B cell (primary cell): ENCODE measurements at regions not wholly inside any gene's neighbourhood (a gene's known extent, or its start where the extent isn't known, plus 50 kb on each side); places are given as distances from the start of the nearest gene placed in this dataset.

ENCODE experiments used
- ATAC-seq: fragments of 200-7000 bp; cut with Tn5 transposase; one replicate; pipeline ENCODE4 v1.10.0; 2021; ENCODE audit warnings: low read depth, mild to moderate bottlenecking, moderate number of reproducible peaks, moderate library complexity
- CTCF ChIA-PET: fragments of 350-600 bp; sonication (Branson Sonifier 250); formaldehyde crosslinking; loops from one replicate; lab custom pipeline; 2021; ENCODE audit warnings: antibody characterized with exemption, inconsistent platforms; lab: Charles Lee
- POLR2A ChIA-PET: fragments of 350-600 bp; sonication (Branson Sonifier 250); formaldehyde crosslinking; loops from one replicate; lab custom pipeline; 2021; ENCODE audit warnings: antibody characterized with exemption; lab: Charles Lee
- DNase-seq: peaks from one replicate; pipeline ENCODE4 v3.0.0; 2013
- H2AFZ ChIP-seq: 2 replicates; pipeline ENCODE4 v1.6.1; 2012; ENCODE audit warnings: mild to moderate bottlenecking, low read depth, low read length; ENCODE audit not compliant: insufficient read depth, poor library complexity, severe bottlenecking
- H3K27ac ChIP-seq, 2 donors: 1 replicate in 1 of 2; 2 replicates in 1 of 2; pipeline ENCODE4 v1.5.1; 2012 to 2013; ENCODE audit warnings: low read length in 2 of 2, mild to moderate bottlenecking in 2 of 2, moderate library complexity in 1 of 2
- H3K27me3 ChIP-seq, 4 experiments: fragments of 200-600 bp in 1 of 4; sonication (generic) in 1 of 4; replicated peaks in 1 of 4; 1 replicate in 2 of 4; 2 replicates in 2 of 4; pipeline versions ENCODE4 v1.6.1 to v1.7.0; 2013 to 2016; ENCODE audit warnings: low read length in 3 of 4, mild to moderate bottlenecking in 2 of 4, mixed read lengths in 1 of 4, moderate library complexity in 1 of 4; ENCODE audit not compliant: insufficient read depth in 4 of 4, control insufficient read depth in 3 of 4; ENCODE audit errors: control extremely low read depth in 1 of 4
- H3K36me3 ChIP-seq, 2 experiments: replicated peaks in 1 of 2; 1 replicate in 1 of 2; 2 replicates in 1 of 2; pipeline versions ENCODE4 v1.6.1 to v1.7.1; 2013; ENCODE audit warnings: low read length in 1 of 2; ENCODE audit not compliant: insufficient read depth in 2 of 2, control insufficient read depth in 1 of 2; ENCODE audit errors: control extremely low read depth in 1 of 2, extremely low read depth in 1 of 2
- H3K4me1 ChIP-seq, 2 donors: fragments of 200-600 bp in 1 of 2; sonication (generic) in 1 of 2; 1 replicate in 1 of 2; 2 replicates in 1 of 2; pipeline versions ENCODE4 v1.5.1 to v1.6.1; 2013 to 2017; ENCODE audit warnings: low read length in 2 of 2; ENCODE audit not compliant: control insufficient read depth in 2 of 2, insufficient read depth in 2 of 2
- H3K4me2 ChIP-seq: replicated peaks from 2 replicates; pipeline ENCODE3; 2012; ENCODE audit warnings: mild to moderate bottlenecking, low read depth, low read length; ENCODE audit not compliant: poor library complexity, severe bottlenecking
- H3K4me3 ChIP-seq, 5 experiments: fragments of 200-600 bp in 1 of 5; sonication (generic) in 1 of 5; 1 replicate in 3 of 5; 2 replicates in 2 of 5; pipeline versions ENCODE4 v1.5.1 to v1.7.0; 2011 to 2016; ENCODE audit warnings: low read length in 4 of 5, mild to moderate bottlenecking in 4 of 5, low read depth in 2 of 5, control low read depth in 1 of 5, moderate library complexity in 1 of 5; ENCODE audit not compliant: insufficient read depth in 1 of 5; ENCODE audit errors: control extremely low read depth in 1 of 5, extremely low read depth in 1 of 5
- H3K79me2 ChIP-seq: fragments of 200-600 bp; sonication (generic); one replicate; pipeline ENCODE4 v1.6.0; 2016; ENCODE audit warnings: low read length; ENCODE audit not compliant: control insufficient read depth, insufficient read depth
- H3K9ac ChIP-seq: fragments of 200-600 bp; sonication (generic); 2 replicates; pipeline ENCODE4 v1.6.1; 2017; ENCODE audit warnings: mild to moderate bottlenecking, low read length, moderate library complexity
- H3K9me3 ChIP-seq, 3 donors: one replicate each; pipeline versions ENCODE4 v1.6.1 to v1.7.1; 2013; ENCODE audit warnings: low read length in 2 of 3; ENCODE audit not compliant: control insufficient read depth in 2 of 3, insufficient read depth in 1 of 3; ENCODE audit errors: control extremely low read depth in 1 of 3
- H4K20me1 ChIP-seq: 2 replicates; pipeline ENCODE4 v1.6.0; 2012; ENCODE audit warnings: mild to moderate bottlenecking, low read length; ENCODE audit not compliant: insufficient read depth, control insufficient read depth, poor library complexity, severe bottlenecking
- H3K27ac Mint-ChIP-seq: one replicate; pipeline ENCODE4 v1.8.0; 2021; ENCODE audit warnings: mixed read lengths
- H3K27me3 Mint-ChIP-seq: one replicate; pipeline ENCODE4 v1.8.0; 2021; ENCODE audit warnings: mixed read lengths
- H3K4me1 Mint-ChIP-seq: one replicate; pipeline ENCODE4 v1.8.0; 2021; ENCODE audit warnings: mixed read lengths
- H3K4me3 Mint-ChIP-seq: one replicate; pipeline ENCODE4 v1.8.0; 2021; ENCODE audit warnings: mixed read lengths
- H3K9me3 Mint-ChIP-seq: one replicate; pipeline ENCODE4 v1.8.0; 2022; ENCODE audit warnings: mixed read lengths; ENCODE audit not compliant: insufficient read depth
- EZH2 ChIP-seq: IDR thresholded peaks from 2 replicates; pipeline ENCODE4 v1.6.1; 2012; ENCODE audit warnings: borderline replicate concordance, low read depth, mild to moderate bottlenecking, moderate library complexity, low read length; ENCODE audit not compliant: insufficient read depth, poor library complexity, severe bottlenecking
- WGBS: methylation state at CpG from one replicate; pipeline ENCODE4 v1.1.5; 2013; ENCODE audit warnings: missing lambda C conversion rate; ENCODE audit not compliant: insufficient coverage; 5-methylcytosine and 5-hydroxymethylcytosine counted together
- intact Hi-C: fragments of 100-400 bp; cut with micrococcal nuclease; formaldehyde crosslinking; loops from one replicate; pipeline ENCODE4 v1.10.0; 2022
- TF ChIP-seq, protein P1 (sequence below): fragments of 200-600 bp; IDR thresholded peaks from one replicate; pipeline ENCODE4 v1.8.0; 2022; ENCODE audit warnings: antibody characterized with exemption, mild to moderate bottlenecking

DNA sequence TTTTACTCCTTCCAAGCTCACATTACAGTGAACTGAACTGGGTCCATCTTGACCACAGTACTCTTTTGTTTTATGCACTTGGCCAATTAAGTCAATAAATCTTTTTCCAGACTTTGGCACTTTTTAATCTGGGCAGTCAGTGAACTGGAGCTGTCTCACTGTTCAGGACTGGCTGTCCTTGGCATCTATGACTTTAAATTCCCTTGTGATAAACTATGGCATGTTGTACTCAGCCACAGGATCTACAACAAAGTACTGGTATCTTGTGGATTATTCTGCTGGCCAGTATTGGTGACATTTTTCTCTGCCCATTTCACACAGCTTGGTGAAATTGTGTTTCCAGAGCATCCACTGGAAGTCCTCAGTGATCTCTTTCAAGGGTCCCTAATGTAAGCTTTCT, 1144.8 kb upstream of the SEMA6A start:
- no peak for ATAC-seq
- TF ChIP-seq, protein P1, sequence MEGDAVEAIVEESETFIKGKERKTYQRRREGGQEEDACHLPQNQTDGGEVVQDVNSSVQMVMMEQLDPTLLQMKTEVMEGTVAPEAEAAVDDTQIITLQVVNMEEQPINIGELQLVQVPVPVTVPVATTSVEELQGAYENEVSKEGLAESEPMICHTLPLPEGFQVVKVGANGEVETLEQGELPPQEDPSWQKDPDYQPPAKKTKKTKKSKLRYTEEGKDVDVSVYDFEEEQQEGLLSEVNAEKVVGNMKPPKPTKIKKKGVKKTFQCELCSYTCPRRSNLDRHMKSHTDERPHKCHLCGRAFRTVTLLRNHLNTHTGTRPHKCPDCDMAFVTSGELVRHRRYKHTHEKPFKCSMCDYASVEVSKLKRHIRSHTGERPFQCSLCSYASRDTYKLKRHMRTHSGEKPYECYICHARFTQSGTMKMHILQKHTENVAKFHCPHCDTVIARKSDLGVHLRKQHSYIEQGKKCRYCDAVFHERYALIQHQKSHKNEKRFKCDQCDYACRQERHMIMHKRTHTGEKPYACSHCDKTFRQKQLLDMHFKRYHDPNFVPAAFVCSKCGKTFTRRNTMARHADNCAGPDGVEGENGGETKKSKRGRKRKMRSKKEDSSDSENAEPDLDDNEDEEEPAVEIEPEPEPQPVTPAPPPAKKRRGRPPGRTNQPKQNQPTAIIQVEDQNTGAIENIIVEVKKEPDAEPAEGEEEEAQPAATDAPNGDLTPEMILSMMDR, result no peak
- TF ChIP-seq EZH2, result no peak
- Histone ChIP-seq H4K20me1 (no peaks in the 10 kb centered on the region), H3K79me2 (no peaks in the 10 kb centered on the region), H3K36me3 (no peaks in the 10 kb centered on the region), H2AFZ (no peak overlapping the region), H3K27me3 (no peaks in the 10 kb centered on the region), H3K4me2 (no peak overlapping the region), H3K4me3 (no peak overlapping the region), H3K9me3 (peaks cover 0 to 5% (median 3%) of the 10 kb centered on the region in 3 donors), H3K27ac (no peak overlapping the region), H3K4me1 (no peaks in the 10 kb centered on the region), H3K9ac (no peak overlapping the region)
- Mint-ChIP-seq H3K9me3 (peaks cover 19% of the 10 kb centered on the region), H3K4me3 (no peak overlapping the region), H3K27ac (no peak overlapping the region), H3K4me1 (no peaks in the 10 kb centered on the region), H3K27me3 (no peaks in the 10 kb centered on the region)
- no peak for DNase-seq
- intact Hi-C loops, result no loop called here
- CTCF ChIA-PET, result no interaction called here
- POLR2A ChIA-PET, result no interaction called here

DNA sequence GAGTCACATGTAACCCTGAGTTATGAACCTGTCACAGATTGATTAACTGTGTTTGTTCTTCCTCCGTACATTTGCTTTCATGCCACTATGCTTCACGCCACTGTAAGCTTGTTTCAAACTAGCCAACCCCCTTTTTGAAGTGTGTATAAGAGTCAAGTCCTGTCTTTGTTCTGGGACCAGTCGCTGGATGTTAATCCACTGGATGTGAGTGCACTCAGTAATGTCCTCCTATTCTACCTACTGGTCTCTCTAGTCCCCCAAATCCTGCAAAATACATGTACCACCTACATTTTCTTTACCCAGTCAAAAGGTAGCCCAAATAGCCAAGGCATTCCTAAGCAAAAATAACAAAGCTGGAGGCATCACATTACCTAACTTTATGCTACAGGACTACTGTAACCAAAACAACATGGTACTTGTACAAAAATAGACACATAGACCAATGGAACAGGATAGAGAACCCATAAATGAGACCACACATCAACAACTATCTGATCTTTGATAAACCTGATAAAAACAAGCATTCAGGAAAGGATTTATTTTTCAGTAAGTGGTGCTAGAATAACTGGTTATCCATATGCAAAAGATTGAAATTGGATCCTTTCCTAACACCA, 1139.1 kb upstream of the SEMA6A start:
- Histone ChIP-seq H3K36me3 (no peaks in the 10 kb centered on the region), H3K4me1 (no peaks in the 10 kb centered on the region), H3K79me2 (no peaks in the 10 kb centered on the region), H3K27ac (no peak overlapping the region), H3K27me3 (no peaks in the 10 kb centered on the region), H2AFZ (no peak overlapping the region), H4K20me1 (no peaks in the 10 kb centered on the region), H3K9me3 (peaks cover 4 to 19% (median 5%) of the 10 kb centered on the region in 3 donors), H3K4me2 (no peak overlapping the region), H3K4me3 (no peak overlapping the region), H3K9ac (no peak overlapping the region)
- intact Hi-C loops, result no loop called here
- DNase-seq, result peak; percentile 26
- ChIA-PET POLR2A (no interaction called here), CTCF (no interaction called here)
- no peak overlapping the region for H3K4me3 Mint-ChIP-seq
- H3K27ac Mint-ChIP-seq, result no peak overlapping the region
- peak; percentile 49 for ATAC-seq
- H3K9me3 Mint-ChIP-seq, result peaks cover 18% of the 10 kb centered on the region
- no peaks in the 10 kb centered on the region for H3K4me1 Mint-ChIP-seq
- TF ChIP-seq, protein P1, result no peak
- TF ChIP-seq EZH2, result no peak
- no peaks in the 10 kb centered on the region for H3K27me3 Mint-ChIP-seq
- 80% methylated on average over 1 of the region's 3 CpGs for WGBS
